CD4-positive, CD25-positive, alpha-beta regulatory T cell (primary cell): ENCODE measurements at regions not wholly inside any gene's neighbourhood (a gene's known extent, or its start where the extent isn't known, plus 50 kb on each side); places are given as distances from the start of the nearest gene placed in this dataset.

ENCODE experiments used
- ATAC-seq, 2 donors: fragments of 150-1000 bp; cut with Tn5 transposase; one replicate each; pipeline ENCODE4 v1.10.0; 2021; ENCODE audit warnings: low read depth in 2 of 2, moderate number of reproducible peaks in 2 of 2, moderate library complexity in 1 of 2
- DNase-seq, 3 donors: peaks; one replicate each; pipeline versions ENCODE4 v3.0.0 to v3.0.0-alpha.2; 2012 to 2022; ENCODE audit warnings: mixed read lengths in 1 of 3
- H3K27ac ChIP-seq: one replicate; pipeline ENCODE4 v1.7.0; 2013; ENCODE audit warnings: mild to moderate bottlenecking, low read length; ENCODE audit not compliant: insufficient read depth, poor library complexity, severe bottlenecking
- H3K27me3 ChIP-seq: one replicate; pipeline ENCODE4 v1.7.0; 2013; ENCODE audit warnings: low read length; ENCODE audit not compliant: control insufficient read depth, insufficient read depth
- H3K36me3 ChIP-seq: one replicate; pipeline ENCODE4 v1.7.0; 2013; ENCODE audit warnings: mild to moderate bottlenecking, low read length, moderate library complexity; ENCODE audit not compliant: control insufficient read depth, insufficient read depth
- H3K4me1 ChIP-seq: 2 replicates; pipeline ENCODE4 v1.7.0; 2013; ENCODE audit warnings: mild to moderate bottlenecking, low read length; ENCODE audit not compliant: insufficient read depth, control insufficient read depth, poor library complexity, severe bottlenecking
- H3K4me3 ChIP-seq: one replicate; pipeline ENCODE4 v1.7.0; 2013; ENCODE audit warnings: low read depth, mild to moderate bottlenecking, low read length, moderate library complexity
- H3K9me3 ChIP-seq, 2 experiments: 1 replicate in 1 of 2; 2 replicates in 1 of 2; pipeline ENCODE4 v1.7.0; 2013; ENCODE audit warnings: low read length in 2 of 2, mild to moderate bottlenecking in 1 of 2, moderate library complexity in 1 of 2; ENCODE audit not compliant: control insufficient read depth in 2 of 2
- H3K27ac Mint-ChIP-seq, 3 donors: one replicate each; pipeline ENCODE4 v1.8.0; 2020 to 2022; ENCODE audit warnings: mild to moderate bottlenecking in 3 of 3, mixed read lengths in 3 of 3, moderate library complexity in 2 of 3
- H3K27me3 Mint-ChIP-seq: one replicate; pipeline ENCODE4 v1.8.0; 2022; ENCODE audit warnings: mild to moderate bottlenecking, mixed read lengths
- H3K36me3 Mint-ChIP-seq: one replicate; pipeline ENCODE4 v1.8.0; 2020; ENCODE audit warnings: mixed read lengths
- H3K4me1 Mint-ChIP-seq, 4 donors: one replicate each; pipeline ENCODE4 v1.8.0; 2020 to 2022; ENCODE audit warnings: mixed read lengths in 4 of 4, mild to moderate bottlenecking in 1 of 4
- H3K4me3 Mint-ChIP-seq, 4 donors: one replicate each; pipeline ENCODE4 v1.8.0; 2020 to 2022; ENCODE audit warnings: mild to moderate bottlenecking in 4 of 4, mixed read lengths in 4 of 4, moderate library complexity in 3 of 4
- H3K9me3 Mint-ChIP-seq, 7 donors: one replicate each; pipeline ENCODE4 v1.8.0; 2020 to 2022; ENCODE audit warnings: mixed read lengths in 7 of 7, mild to moderate bottlenecking in 3 of 7, moderate library complexity in 2 of 7

- Histone ChIP-seq H3K27me3 (no peaks in the 10 kb centered on the region), H3K27ac (no peak overlapping the region), H3K36me3 (no peaks in the 10 kb centered on the region), H3K9me3 (no peaks in the 10 kb centered on the region), H3K4me3 (no peak overlapping the region), H3K4me1 (no peaks in the 10 kb centered on the region)
- no peak overlapping the region for H3K4me3 Mint-ChIP-seq
- H3K27ac Mint-ChIP-seq = peak overlapping the region in 1 of 3 donors; percentile 35
- DNase-seq (no peak), ATAC-seq (no peak)
- peaks cover 0 to 1% (median 0%) of the 10 kb centered on the region in 7 donors for H3K9me3 Mint-ChIP-seq
- H3K27me3 Mint-ChIP-seq = peaks cover 3% of the 10 kb centered on the region
- no peaks in the 10 kb centered on the region for H3K36me3 Mint-ChIP-seq
- no peaks in the 10 kb centered on the region for H3K4me1 Mint-ChIP-seq
Observed at GRCh38 chr7:18306696-18307095, 188.9 kb upstream of the HDAC9 start.

GRCh38 chr7:18308938-18309337 is 186.6 kb upstream of the HDAC9 start:
- H3K27ac Mint-ChIP-seq = no peak overlapping the region
- peaks cover 0 to 1% (median 0%) of the 10 kb centered on the region in 7 donors for H3K9me3 Mint-ChIP-seq
- H3K27me3 Mint-ChIP-seq = peaks cover 6% of the 10 kb centered on the region
- Histone ChIP-seq H3K4me1 (no peaks in the 10 kb centered on the region), H3K27me3 (peaks cover under 1% of the 10 kb centered on the region), H3K27ac (no peak overlapping the region), H3K9me3 (no peaks in the 10 kb centered on the region), H3K4me3 (no peak overlapping the region), H3K36me3 (no peaks in the 10 kb centered on the region)
- H3K4me1 Mint-ChIP-seq = no peaks in the 10 kb centered on the region
- H3K4me3 Mint-ChIP-seq = no peak overlapping the region
- H3K36me3 Mint-ChIP-seq = no peaks in the 10 kb centered on the region
- DNase-seq = no peak
- no peak for ATAC-seq

GRCh38 chr7:18312482-18312881 is 183.1 kb upstream of the HDAC9 start:
- H3K27me3 Mint-ChIP-seq = peaks cover 6% of the 10 kb centered on the region
- no peak overlapping the region for H3K4me3 ChIP-seq
- peaks cover 2% of the 10 kb centered on the region for H3K27me3 ChIP-seq
- no peaks in the 10 kb centered on the region for H3K36me3 Mint-ChIP-seq
- H3K4me1 ChIP-seq = no peaks in the 10 kb centered on the region
- DNase-seq (no peak), ATAC-seq (no peak)
- H3K4me1 Mint-ChIP-seq = peaks cover 0 to under 1% (median 0%) of the 10 kb centered on the region in 4 donors
- no peaks in the 10 kb centered on the region for H3K9me3 ChIP-seq
- H3K27ac Mint-ChIP-seq = no peak overlapping the region
- H3K9me3 Mint-ChIP-seq = no peaks in the 10 kb centered on the region
- H3K27ac ChIP-seq = no peak overlapping the region
- no peaks in the 10 kb centered on the region for H3K36me3 ChIP-seq
- no peak overlapping the region for H3K4me3 Mint-ChIP-seq

DNA sequence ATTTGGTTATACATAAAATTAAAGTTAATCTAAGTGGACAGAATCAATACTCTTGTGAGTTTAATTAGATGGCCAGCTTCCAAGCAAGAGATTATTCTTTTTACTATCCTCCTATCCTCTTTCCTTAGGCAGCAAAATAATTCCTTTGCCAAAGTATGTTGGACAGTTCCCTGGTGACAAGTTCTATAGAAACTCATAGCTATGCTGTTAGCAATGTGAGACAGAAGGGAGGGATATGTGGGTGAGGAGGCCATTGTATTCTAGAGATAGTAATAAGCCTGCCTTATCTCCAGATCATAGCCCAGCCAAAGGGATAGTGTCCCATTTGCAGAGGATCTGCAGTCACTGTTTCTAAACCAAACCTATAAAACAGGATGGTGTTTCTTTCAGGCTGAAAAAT is 181.6 kb upstream of the HDAC9 start:
- H3K9me3 Mint-ChIP-seq = no peaks in the 10 kb centered on the region
- Histone ChIP-seq H3K9me3 (no peaks in the 10 kb centered on the region), H3K4me3 (no peak overlapping the region), H3K4me1 (no peaks in the 10 kb centered on the region), H3K27ac (no peak overlapping the region), H3K27me3 (peaks cover 2% of the 10 kb centered on the region), H3K36me3 (no peaks in the 10 kb centered on the region)
- no peak overlapping the region for H3K4me3 Mint-ChIP-seq
- DNase-seq (no peak), ATAC-seq (no peak)
- peaks cover 0 to 2% (median 0%) of the 10 kb centered on the region in 4 donors for H3K4me1 Mint-ChIP-seq
- H3K27me3 Mint-ChIP-seq = peaks cover 6% of the 10 kb centered on the region
- no peaks in the 10 kb centered on the region for H3K36me3 Mint-ChIP-seq
- no peak overlapping the region for H3K27ac Mint-ChIP-seq

DNA sequence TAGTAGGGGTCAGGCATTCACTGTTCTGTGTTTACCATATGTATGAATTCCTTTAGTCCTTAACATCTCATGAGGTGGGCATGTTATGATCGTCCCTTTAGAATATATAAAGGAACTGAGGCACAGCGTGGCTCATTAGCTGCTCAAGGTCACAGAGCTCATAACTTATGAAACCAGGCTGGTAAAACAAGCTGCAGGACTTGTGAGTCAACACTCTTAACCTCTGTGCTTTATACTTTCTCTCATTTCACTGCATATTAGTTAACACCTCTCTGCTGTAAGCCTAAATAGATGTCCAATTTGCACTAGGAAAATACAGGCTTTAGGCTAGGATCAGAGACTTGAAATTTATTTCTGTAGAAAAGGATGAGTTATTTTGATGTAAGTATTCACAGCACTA is 180.3 kb upstream of the HDAC9 start:
- Mint-ChIP-seq H3K27me3 (peaks cover 6% of the 10 kb centered on the region), H3K9me3 (no peaks in the 10 kb centered on the region), H3K4me3 (no peak overlapping the region), H3K4me1 (peaks cover 0 to 2% (median 0%) of the 10 kb centered on the region in 4 donors), H3K36me3 (no peaks in the 10 kb centered on the region), H3K27ac (no peak overlapping the region)
- no peak for ATAC-seq
- Histone ChIP-seq H3K4me1 (no peaks in the 10 kb centered on the region), H3K9me3 (no peaks in the 10 kb centered on the region), H3K36me3 (no peaks in the 10 kb centered on the region), H3K27ac (no peak overlapping the region), H3K4me3 (no peak overlapping the region), H3K27me3 (peaks cover 2% of the 10 kb centered on the region)
- DNase-seq = no peak

GRCh38 chr7:18317941-18318340 is 177.6 kb upstream of the HDAC9 start:
- no peaks in the 10 kb centered on the region for H3K9me3 ChIP-seq
- Mint-ChIP-seq H3K4me3 (no peak overlapping the region), H3K27ac (no peak overlapping the region), H3K36me3 (no peaks in the 10 kb centered on the region), H3K9me3 (no peaks in the 10 kb centered on the region), H3K27me3 (peaks cover under 1% of the 10 kb centered on the region), H3K4me1 (peaks cover 0 to 2% (median 0%) of the 10 kb centered on the region in 4 donors)
- H3K27ac ChIP-seq = no peak overlapping the region
- DNase-seq (no peak), ATAC-seq (no peak)
- H3K4me1 ChIP-seq = no peaks in the 10 kb centered on the region
- H3K4me3 ChIP-seq = no peak overlapping the region
- peaks cover 2% of the 10 kb centered on the region for H3K27me3 ChIP-seq
- no peaks in the 10 kb centered on the region for H3K36me3 ChIP-seq

GRCh38 chr7:18320422-18320821 is 175.1 kb upstream of the HDAC9 start:
- no peaks in the 10 kb centered on the region for H3K9me3 Mint-ChIP-seq
- peaks cover 2% of the 10 kb centered on the region for H3K27me3 ChIP-seq
- H3K4me1 ChIP-seq = no peaks in the 10 kb centered on the region
- no peak for DNase-seq
- peaks cover 0 to 2% (median 0%) of the 10 kb centered on the region in 4 donors for H3K4me1 Mint-ChIP-seq
- no peaks in the 10 kb centered on the region for H3K36me3 ChIP-seq
- H3K27me3 Mint-ChIP-seq = no peaks in the 10 kb centered on the region
- no peak overlapping the region for H3K4me3 Mint-ChIP-seq
- ATAC-seq = no peak
- H3K4me3 ChIP-seq = no peak overlapping the region
- no peaks in the 10 kb centered on the region for H3K36me3 Mint-ChIP-seq
- no peak overlapping the region for H3K27ac Mint-ChIP-seq
- no peak overlapping the region for H3K27ac ChIP-seq
- no peaks in the 10 kb centered on the region for H3K9me3 ChIP-seq

DNA sequence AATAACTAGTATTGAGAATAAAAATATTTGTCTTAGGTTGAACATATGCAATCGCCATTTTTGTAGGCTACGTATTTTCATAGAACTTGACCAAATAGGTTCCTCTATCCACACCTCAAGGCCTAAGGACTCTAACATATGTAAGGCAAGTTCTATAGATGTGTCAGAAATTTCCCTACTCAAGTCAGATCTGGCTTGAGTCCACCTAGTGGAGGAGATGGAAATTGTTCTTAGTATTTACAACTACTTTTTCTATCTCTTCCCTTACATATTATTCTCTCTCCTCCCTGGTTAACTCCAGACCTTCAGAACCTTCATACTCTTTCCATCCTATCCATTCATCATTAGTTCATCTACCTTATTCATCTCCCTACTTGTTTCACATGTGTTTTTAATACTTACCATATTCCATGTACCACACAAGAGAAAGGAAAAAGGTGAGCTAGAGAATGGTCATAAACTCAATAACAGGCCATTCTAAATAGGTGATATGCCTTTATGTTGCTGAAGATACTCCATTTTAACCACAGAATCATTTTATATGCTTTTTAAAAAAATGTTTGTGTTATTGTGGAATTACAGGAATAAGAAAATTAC is 174.5 kb upstream of the HDAC9 start:
- Histone ChIP-seq H3K9me3 (no peaks in the 10 kb centered on the region), H3K27me3 (peaks cover 2% of the 10 kb centered on the region), H3K36me3 (no peaks in the 10 kb centered on the region), H3K27ac (no peak overlapping the region), H3K4me3 (no peak overlapping the region), H3K4me1 (no peaks in the 10 kb centered on the region)
- Mint-ChIP-seq H3K9me3 (no peaks in the 10 kb centered on the region), H3K4me1 (peaks cover 0 to 2% (median 0%) of the 10 kb centered on the region in 4 donors), H3K27me3 (no peaks in the 10 kb centered on the region), H3K27ac (no peak overlapping the region), H3K36me3 (no peaks in the 10 kb centered on the region), H3K4me3 (no peak overlapping the region)
- DNase-seq = peak in 2 of 3 donors; percentile 3 to 41
- ATAC-seq = peak in 1 of 2 donors; percentile 39
